HG02852 (cell line): ENCODE measurements at regions not wholly inside any gene's neighbourhood (a gene's known extent, or its start where the extent isn't known, plus 50 kb on each side); places are given as distances from the start of the nearest gene placed in this dataset.

Source experiments
- ATAC-seq: cut with Tn5 transposase; IDR thresholded peaks from one replicate; pipeline ENCODE4 v1.9.1; 2021; ENCODE audit warnings: mild to moderate bottlenecking, moderate library complexity; ENCODE audit not compliant: unreplicated experiment

GRCh38 chr2:199629301-199629700 is 171.6 kb upstream of the SATB2 start:
- ATAC-seq: no peak

DNA sequence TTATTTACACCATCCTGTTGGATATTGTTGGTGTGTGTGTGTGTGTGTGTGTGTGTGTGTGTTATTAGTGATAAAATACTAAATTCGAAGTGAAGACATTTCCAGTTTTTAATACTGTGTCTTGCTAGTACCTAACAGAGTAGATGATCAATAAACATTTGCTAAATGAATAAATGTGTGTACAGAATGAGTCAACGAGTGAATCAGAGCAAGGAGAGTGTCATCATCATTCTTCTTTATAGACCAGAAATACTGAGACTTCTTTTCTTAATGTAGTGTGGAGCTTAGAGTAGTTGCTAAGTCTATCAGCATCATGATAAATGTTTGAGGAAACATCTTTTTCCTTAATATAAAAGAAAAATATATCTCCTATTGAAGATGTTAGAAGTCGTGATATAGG is 169.7 kb upstream of the SATB2 start:
- no peak for ATAC-seq

- ATAC-seq: no peak
These were observed 167.2 kb upstream of the SATB2 start for GRCh38 chr2:199624958-199625357.

DNA sequence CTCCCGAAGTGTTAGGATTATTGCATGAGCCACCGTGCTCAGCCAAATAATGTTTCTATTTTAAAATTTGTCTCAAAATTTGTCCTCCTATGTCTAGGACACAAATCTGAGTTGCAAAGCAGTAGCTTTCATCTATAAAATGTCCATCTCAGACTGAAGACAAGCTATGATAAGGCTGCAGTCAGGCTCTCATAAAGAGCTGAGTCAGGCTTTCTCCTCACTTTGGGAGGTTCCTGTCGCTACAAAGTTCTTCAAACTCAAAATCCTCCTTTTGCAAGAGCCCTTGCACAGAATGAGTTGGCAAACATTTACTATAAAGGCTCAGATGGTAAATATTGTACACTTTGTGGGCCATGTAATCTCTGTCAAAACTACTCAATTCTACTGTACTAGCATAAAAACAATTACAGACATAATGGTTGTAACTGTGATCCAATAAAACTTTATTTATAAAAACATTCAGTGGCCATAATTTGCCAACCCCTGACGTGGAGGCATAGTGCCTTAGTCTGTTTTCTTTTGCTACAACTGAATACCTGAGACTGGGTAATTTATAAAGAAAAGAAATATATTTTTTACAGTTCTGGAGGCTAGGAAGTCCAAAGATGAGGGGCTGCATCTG is 154.9 kb upstream of the SATB2 start:
- ATAC-seq: no peak

- ATAC-seq: no peak
These were observed 150.2 kb upstream of the SATB2 start for GRCh38 chr2:199607914-199608313.

DNA sequence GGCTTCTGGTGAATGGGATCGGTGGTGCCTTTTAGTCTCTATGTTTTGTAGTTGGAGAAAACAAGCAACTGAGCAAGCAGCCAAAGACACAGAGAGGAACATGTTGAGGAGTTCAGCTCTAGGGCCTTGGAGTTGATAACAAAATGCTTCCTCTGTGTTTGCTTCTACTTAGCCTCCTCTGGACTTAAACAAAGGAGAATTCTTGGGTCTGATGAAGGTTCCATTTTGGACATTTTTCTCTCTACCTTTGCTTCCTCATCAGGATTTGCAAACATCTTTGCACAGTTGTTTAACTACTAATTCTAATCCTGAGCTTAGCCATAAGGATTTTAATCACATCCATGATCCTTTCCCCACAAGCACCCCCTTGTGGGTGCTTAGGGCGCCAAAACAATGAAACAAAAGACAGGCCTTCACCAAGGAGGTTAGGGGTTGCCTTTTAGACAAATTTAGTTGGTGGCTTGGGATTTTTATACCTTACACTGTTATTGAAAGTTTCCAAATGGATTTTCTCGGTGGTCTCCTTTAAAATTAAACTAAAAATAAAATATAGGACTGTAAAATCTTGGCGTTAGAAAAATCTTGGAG is 148.5 kb upstream of the SATB2 start:
- no peak for ATAC-seq

- no peak for ATAC-seq
These were observed 146.1 kb upstream of the SATB2 start for GRCh38 chr2:199603721-199604291.

DNA sequence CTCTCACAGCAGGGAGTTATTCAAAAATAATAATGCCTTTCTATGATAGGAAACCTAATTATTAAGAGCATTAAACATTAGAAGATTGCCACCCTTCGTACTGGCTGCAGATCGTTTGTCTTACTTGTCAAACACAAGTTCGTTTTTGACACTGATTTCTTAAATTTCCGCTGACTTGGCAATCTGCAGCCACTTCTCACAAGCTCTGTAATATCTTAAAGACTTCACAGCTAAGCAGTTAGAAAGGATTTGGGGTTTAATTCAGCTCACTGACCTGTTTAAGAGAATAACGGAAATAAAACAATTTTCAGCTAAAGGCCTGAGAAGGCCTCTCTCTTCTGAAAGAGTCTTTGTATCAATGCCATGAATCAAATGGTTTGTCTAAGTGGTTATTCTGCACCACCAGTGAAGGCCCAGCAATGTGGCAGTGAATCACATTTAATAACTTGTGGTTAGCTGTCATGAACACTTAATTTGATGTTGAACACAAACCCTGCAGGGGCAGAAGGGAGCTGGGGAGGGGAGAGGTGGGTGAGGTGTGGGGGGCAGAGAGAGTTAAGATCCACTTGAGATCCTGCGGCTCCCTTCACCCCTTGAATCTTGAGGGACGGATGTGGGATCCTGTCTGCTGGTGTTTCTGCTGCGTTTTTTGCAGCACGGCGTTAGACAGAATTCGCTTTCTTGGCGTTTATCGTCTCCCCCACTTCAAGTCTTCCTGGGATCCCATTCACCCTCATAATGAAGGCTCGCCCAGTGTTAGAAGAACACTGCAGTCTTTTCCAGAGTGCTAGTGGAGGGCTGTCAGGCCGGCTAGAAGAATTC is 145.4 kb upstream of the SATB2 start:
- no peak for ATAC-seq

DNA sequence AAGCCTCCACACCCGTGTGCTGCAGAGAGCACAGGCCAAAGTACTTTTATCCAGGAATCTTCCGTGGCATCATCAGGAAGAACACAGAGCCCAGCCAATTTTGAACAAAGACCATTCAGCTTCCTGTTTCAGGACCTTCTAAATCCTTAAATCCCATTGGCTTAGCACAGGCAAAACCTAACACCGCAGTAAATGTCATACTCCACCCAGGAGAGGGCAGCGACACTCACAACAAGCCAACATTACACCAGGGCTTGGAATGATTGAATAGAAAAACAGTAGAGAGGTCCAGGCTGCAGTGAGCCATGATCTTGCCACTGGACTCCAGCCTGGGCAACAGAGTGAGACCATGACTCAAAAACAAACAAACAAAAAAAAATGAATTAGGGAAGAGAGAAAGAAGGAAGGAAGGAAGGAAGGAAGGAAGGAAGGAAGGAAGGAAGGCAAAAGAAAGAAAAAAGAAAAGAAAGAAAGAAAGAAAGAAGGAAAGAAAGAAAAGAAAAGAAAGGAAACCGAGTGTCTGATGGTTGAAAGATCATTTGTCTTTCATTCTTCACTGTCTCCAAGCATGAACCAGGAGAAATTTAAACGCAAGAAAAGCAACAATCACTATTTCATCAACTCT is 144.6 kb upstream of the SATB2 start:
- ATAC-seq: no peak

DNA sequence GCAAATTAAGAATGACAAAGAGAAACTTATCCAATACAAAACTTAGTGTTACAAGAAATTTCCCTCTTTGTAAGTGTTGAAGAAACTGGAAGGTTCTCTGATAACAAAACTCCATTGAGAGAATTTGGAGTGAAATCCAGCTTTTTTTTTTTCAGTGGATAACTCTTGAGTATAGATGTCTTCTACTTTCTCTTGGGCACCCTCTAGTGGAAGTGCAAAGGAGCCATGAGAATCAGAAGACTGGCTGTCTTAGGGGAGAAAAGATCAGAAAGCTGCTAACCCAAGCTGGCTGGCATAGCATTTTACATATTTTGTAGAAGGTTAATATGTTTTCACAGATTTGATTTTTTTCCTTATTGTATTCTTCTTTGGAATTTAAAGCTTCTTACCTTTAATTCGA is 138.8 kb upstream of the SATB2 start:
- ATAC-seq: no peak

GRCh38 chr2:199594443-199594842 is 136.7 kb upstream of the SATB2 start:
- ATAC-seq: no peak

DNA sequence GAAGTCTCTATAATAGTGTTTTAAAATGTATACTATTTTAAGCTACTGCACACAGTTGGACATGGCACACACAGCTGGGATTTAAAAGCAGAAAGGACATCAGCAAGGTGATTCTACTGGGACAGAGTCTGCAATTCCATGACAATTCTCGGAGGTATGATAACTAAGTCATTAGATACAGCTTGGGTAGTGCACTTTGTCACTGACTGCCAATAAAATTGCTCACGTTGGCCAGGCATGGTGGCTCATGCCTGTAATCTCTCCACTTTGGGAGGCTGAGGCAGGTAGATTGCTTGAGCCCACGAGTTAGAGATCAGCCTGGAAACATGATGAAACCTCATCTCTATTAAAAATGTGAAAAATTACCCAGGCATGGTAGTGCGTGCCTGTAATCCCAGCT is 134.1 kb upstream of the SATB2 start:
- ATAC-seq: no peak

DNA sequence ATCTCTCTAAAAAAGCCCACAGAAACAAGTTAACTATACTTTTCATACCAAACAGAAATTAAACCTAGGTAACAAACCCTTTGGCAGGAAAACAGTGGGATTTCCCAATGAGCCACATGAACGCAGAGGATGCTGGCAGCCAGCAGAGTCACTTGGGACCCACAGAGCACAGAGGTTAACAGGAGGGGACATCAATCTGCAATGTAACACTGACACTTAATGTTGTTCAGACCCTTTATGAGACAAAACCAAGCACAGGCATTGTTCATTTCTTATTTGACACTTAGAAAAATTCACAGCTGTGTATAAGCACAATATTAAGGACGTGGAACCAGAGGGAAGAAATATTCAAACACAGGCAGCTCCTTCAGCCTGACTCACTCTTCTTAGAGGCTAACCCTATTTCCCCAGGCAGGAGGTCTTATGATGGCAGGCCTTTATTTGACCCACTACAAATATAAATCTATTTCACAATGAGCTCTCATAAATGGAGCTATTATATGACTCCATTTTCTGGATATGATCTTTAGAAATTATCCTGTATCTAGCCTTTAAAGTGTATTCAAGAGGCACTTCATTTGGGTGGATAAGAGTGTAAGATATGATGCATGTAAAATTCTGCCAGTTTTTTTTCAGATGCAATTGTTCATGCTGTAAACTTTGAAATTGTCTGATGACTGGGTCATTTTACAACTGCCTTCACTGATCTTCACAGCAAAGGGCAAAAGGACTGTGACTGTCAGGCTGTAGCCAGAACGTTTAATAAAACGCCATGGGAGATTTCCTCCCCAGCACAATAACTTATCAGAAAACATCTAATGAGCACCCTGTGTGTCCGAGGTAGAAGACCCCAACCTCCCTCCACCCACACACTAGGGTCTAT is 132.8 kb upstream of the SATB2 start:
- ATAC-seq: no peak

- no peak for ATAC-seq
These were observed 131.6 kb upstream of the SATB2 start for GRCh38 chr2:199589306-199589705.

DNA sequence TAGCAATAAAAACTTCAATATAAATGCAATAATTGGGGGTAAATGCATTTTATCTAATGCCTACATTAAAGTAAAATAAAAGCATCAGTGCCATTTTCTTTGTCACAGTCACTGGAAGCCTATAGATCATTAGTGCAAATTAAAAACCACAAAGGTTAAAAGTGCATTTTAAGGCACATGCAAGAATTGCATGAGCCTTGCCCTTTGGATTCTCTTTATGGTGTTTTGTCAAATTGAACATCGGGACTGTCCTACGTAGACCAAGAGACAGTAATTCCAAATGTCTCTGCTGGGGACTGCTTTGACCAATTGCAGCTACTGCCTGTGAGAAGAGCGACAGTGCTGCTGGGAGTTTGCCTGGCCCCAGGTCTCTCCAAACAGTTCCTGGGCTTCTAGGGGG is 130.3 kb upstream of the SATB2 start:
- no peak for ATAC-seq

- ATAC-seq: no peak
These were observed 128.9 kb upstream of the SATB2 start for GRCh38 chr2:199586646-199587045.

GRCh38 chr2:199583676-199584075 is 125.9 kb upstream of the SATB2 start:
- no peak for ATAC-seq

DNA sequence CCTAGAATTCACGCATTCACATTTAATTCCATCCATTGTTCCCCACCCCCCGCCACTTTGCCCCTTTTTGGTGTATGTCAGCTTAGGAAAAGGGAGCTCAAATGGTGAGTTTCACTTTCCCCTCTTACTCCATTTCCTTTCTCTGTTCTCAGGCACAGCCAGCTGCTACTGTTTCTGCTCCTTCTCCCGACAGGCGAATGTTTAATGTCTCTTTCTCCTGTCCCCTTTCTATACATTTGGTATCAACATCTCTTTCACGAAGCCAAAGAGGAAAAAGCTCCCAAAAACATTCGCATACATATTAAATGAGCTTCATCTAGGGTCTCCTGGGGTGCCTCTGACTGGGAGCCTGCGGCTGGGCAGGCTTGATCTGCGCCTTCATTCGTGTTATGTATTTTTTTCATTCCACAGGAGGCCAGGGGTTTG is 124.2 kb upstream of the SATB2 start:
- no peak for ATAC-seq

DNA sequence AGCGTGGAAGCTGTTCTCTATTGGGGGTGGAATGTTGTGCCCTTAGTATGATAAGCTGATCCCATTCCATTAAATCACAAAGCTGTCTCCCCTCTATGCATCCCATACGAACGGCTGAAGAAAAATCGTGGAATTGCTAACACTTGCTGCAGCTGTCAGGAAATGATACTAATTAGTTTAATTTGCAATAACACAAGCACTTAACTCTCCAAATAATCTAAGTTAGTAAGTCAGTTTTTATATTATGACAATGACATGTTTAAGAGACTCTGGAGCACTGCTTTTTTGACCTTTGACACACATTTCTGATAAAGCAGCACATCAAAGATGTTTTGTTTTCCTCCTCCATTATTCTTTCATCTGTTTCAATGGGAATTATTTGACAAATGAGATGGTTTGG is 123.7 kb upstream of the SATB2 start:
- no peak for ATAC-seq

- no peak for ATAC-seq
These were observed 117.7 kb upstream of the SATB2 start for GRCh38 chr2:199575416-199575815.
